ENCODE measurements at regions not wholly inside any gene's neighbourhood (a gene's known extent, or its start where the extent isn't known, plus 50 kb on each side); places are given as distances from the start of the nearest gene placed in this dataset.

- no peak overlapping the region for H3K4me3 ChIP-seq
- no peaks in the 10 kb centered on the region for H3K9me3 ChIP-seq
- no peak overlapping the region for H3K27ac ChIP-seq
- TF ChIP-seq CTCF (IDR thresholded peaks at IDR 0.05) = no peak
- H3K4me1 ChIP-seq = no peaks in the 10 kb centered on the region
- intact Hi-C loops (cut with DNase I) = no loop called here
- 71 to 75% methylated on average over 2 of the region's 2 CpGs for WGBS, 2 donors
- FAIRE-seq (no peak), ATAC-seq (no peak), DNase-seq (no peak)
- no peaks in the 10 kb centered on the region for H3K36me3 ChIP-seq
- H3K27me3 ChIP-seq = no peaks in the 10 kb centered on the region
These were observed 727.8 kb upstream of the LCORL start for GRCh38 chr4:18749391-18749790.

- no peak for ATAC-seq
These were observed 715.0 kb upstream of the LCORL start for GRCh38 chr4:18736551-18736950.

GRCh38 chr4:18735740-18736268, 714.2 kb upstream of the LCORL start:
- Histone ChIP-seq H3K4me1 (no peaks in the 10 kb centered on the region), H3K36me3 (no peaks in the 10 kb centered on the region), H3K27ac (no peak overlapping the region), H3K9me3 (no peaks in the 10 kb centered on the region), H3K4me3 (no peak overlapping the region), H3K27me3 (no peaks in the 10 kb centered on the region)
- FAIRE-seq (no peak), DNase-seq (no peak), ATAC-seq (no peak)
- WGBS, 2 donors = 43 to 73% methylated on average over 3 of the region's 3 CpGs
- no peak for TF ChIP-seq CTCF (IDR thresholded peaks at IDR 0.05)
- intact Hi-C loops (cut with DNase I) = no loop called here

More at GRCh38 chr4:18736551-18736950, 715.0 kb upstream of the LCORL start:
- DNase-seq (no peak), FAIRE-seq (no peak)
- Histone ChIP-seq H3K9me3 (no peaks in the 10 kb centered on the region), H3K36me3 (no peaks in the 10 kb centered on the region), H3K27ac (no peak overlapping the region), H3K4me3 (no peak overlapping the region), H3K4me1 (no peaks in the 10 kb centered on the region), H3K27me3 (no peaks in the 10 kb centered on the region)
- TF ChIP-seq CTCF (IDR thresholded peaks at IDR 0.05) = no peak
- intact Hi-C loops (cut with DNase I) = no loop called here

GRCh38 chr4:18734405-18734804, 712.9 kb upstream of the LCORL start:
- Histone ChIP-seq H3K27ac (no peak overlapping the region), H3K9me3 (no peaks in the 10 kb centered on the region), H3K36me3 (no peaks in the 10 kb centered on the region), H3K4me3 (no peak overlapping the region), H3K27me3 (no peaks in the 10 kb centered on the region), H3K4me1 (no peaks in the 10 kb centered on the region)
- ATAC-seq = no peak
- WGBS, 2 donors = 5 to 7% methylated on average over 2 of the region's 2 CpGs
- intact Hi-C loops (cut with DNase I) = no loop called here
- TF ChIP-seq CTCF (IDR thresholded peaks at IDR 0.05) = no peak
- FAIRE-seq = no peak
- no peak for DNase-seq

- no peak overlapping the region for H3K27ac ChIP-seq
- TF ChIP-seq CTCF (IDR thresholded peaks at IDR 0.05) = no peak
- intact Hi-C loops (cut with DNase I) = no loop called here
- DNase-seq (no peak), FAIRE-seq (no peak), ATAC-seq (no peak)
- H3K36me3 ChIP-seq = no peaks in the 10 kb centered on the region
- H3K27me3 ChIP-seq = no peaks in the 10 kb centered on the region
- H3K4me1 ChIP-seq = no peaks in the 10 kb centered on the region
- H3K4me3 ChIP-seq = no peak overlapping the region
- no peaks in the 10 kb centered on the region for H3K9me3 ChIP-seq
- WGBS, 2 donors = 14 to 23% methylated on average over 2 of the region's 2 CpGs
These were observed 712.4 kb upstream of the LCORL start for GRCh38 chr4:18733961-18734360.
